ENCODE measurements at regions not wholly inside any gene's neighbourhood (a gene's known extent, or its start where the extent isn't known, plus 50 kb on each side); places are given as distances from the start of the nearest gene placed in this dataset.

DNA sequence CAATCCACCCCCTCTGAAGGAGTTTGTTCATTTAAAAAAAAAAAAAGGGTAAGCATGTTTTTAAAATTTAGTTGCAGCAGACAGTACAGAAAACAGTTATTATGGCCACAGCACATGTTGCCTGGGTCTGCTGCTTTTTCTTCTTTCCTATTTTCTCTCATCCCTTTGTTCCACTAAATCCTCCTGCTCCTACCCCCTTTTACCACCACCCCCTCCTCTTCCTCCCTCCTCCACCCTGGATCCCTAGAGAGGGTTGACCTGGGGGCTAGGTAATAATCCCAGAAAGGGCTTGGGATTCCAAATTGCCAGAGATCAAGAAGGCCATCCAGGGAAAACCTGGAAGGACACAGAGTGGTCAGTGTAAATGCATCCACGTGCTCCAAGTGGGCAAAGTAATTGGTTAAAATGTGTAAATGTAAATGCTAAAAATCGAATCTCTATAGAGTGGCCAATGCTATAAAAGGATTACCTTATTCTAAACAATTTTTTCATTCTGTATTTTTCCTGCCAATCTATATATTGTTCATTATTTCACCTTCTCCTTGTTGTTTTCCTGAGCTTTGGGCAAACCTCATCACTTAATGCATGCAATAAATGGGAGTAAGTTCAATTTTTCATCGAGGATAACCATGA is 89.0 kb upstream of the PIK3CG start:
- TF ChIP-seq CHD2 (IDR thresholded peaks at IDR 0.05; ENCODE audit: low read length, partially characterized antibody) = no peak
- no peak for TF ChIP-seq RFX5 (IDR thresholded peaks at IDR 0.05)
- TF ChIP-seq, protein P1, sequence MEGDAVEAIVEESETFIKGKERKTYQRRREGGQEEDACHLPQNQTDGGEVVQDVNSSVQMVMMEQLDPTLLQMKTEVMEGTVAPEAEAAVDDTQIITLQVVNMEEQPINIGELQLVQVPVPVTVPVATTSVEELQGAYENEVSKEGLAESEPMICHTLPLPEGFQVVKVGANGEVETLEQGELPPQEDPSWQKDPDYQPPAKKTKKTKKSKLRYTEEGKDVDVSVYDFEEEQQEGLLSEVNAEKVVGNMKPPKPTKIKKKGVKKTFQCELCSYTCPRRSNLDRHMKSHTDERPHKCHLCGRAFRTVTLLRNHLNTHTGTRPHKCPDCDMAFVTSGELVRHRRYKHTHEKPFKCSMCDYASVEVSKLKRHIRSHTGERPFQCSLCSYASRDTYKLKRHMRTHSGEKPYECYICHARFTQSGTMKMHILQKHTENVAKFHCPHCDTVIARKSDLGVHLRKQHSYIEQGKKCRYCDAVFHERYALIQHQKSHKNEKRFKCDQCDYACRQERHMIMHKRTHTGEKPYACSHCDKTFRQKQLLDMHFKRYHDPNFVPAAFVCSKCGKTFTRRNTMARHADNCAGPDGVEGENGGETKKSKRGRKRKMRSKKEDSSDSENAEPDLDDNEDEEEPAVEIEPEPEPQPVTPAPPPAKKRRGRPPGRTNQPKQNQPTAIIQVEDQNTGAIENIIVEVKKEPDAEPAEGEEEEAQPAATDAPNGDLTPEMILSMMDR (IDR thresholded peaks at IDR 0.05) = no peak

All from A549 (cell line).